K562 (cell line): ENCODE measurements at regions not wholly inside any gene's neighbourhood (a gene's known extent, or its start where the extent isn't known, plus 50 kb on each side); places are given as distances from the start of the nearest gene placed in this dataset.
A peak's percentile ranks its signal among the peaks of the same experiment; 100 is the strongest.

Source experiments
- ATAC-seq: fragments of 200-7000 bp; cut with Tn5 transposase; 3 replicates; pipeline ENCODE4 v1.9.1; 2020; ENCODE audit warnings: moderate library complexity
- BruUV-seq: library from RNA; stranded (reverse); fragments of 400-500 nt; replicated peaks from 2 replicates; lab custom pipeline; 2021; lab: Mats Ljungman, UMichigan
- CTCF ChIA-PET: fragments of 300-600 bp; formaldehyde crosslinking; extraction: SDS; loops from one replicate; lab custom pipeline; 2021; ENCODE audit warnings: low intra/inter-chr PET ratio; lab: Yijun Ruan, JAX
- POLR2A ChIA-PET: fragments of 300-600, 350-650 bp; sonication (Branson Sonifier 250); formaldehyde crosslinking; extraction: SDS; loops from one replicate; lab custom pipeline; 2021; ENCODE audit warnings: antibody characterized with exemption, inconsistent platforms; lab: Yijun Ruan, JAX
- DNase-seq, 4 experiments: peaks; one replicate each; pipeline versions ENCODE4 v3.0.0 to v3.0.0-alpha.2; 2011 to 2018; ENCODE audit warnings: low spot score in 3 of 4, mixed read lengths in 3 of 4; ENCODE audit errors: extremely low read depth in 1 of 4
- FAIRE-seq: peaks from 2 replicates; lab custom pipeline; 2011; peaks lifted over from hg19 to GRCh38; lab: Jason Lieb, UNC
- H2AFZ ChIP-seq: 2 replicates; pipeline ENCODE4 v1.6.0; 2011; ENCODE audit warnings: low read depth, low read length, control low read depth, inconsistent platforms
- H3K27ac ChIP-seq: fragments of 200-600 bp; 3 replicates; pipeline ENCODE4 v1.8.0; 2011; ENCODE audit warnings: low read depth, mild to moderate bottlenecking, control low read depth, inconsistent platforms, low read length, moderate library complexity, mixed read lengths; ENCODE audit errors: extremely low read depth
- H3K27me3 ChIP-seq, 2 experiments: fragments of 300-600 bp in 1 of 2; 2 replicates in 1 of 2; 3 replicates in 1 of 2; pipeline versions ENCODE4 v1.6.0 to v1.8.0; 2011; ENCODE audit warnings: inconsistent platforms in 2 of 2, low read length in 2 of 2, mild to moderate bottlenecking in 1 of 2, mixed read lengths in 1 of 2, moderate library complexity in 1 of 2; ENCODE audit not compliant: control insufficient read depth in 2 of 2, insufficient read depth in 2 of 2
- H3K36me3 ChIP-seq: fragments of 300-600 bp; 3 replicates; pipeline ENCODE4 v1.8.0; 2011; ENCODE audit warnings: mild to moderate bottlenecking, low read length, inconsistent platforms; ENCODE audit not compliant: control insufficient read depth, insufficient read depth
- H3K4me1 ChIP-seq, 2 experiments: fragments of 200-600 bp in 1 of 2; replicated peaks in 1 of 2; 2 replicates in 1 of 2; 3 replicates in 1 of 2; pipeline versions ENCODE4 v1.5.1 to v1.8.0; 2011; ENCODE audit warnings: inconsistent platforms in 2 of 2, low read length in 2 of 2, mild to moderate bottlenecking in 1 of 2, mixed read lengths in 1 of 2, moderate library complexity in 1 of 2; ENCODE audit not compliant: control insufficient read depth in 2 of 2, insufficient read depth in 2 of 2
- H3K4me2 ChIP-seq: 2 replicates; pipeline ENCODE4 v1.6.1; 2011; ENCODE audit warnings: low read length, control low read depth, inconsistent platforms, mixed read lengths; ENCODE audit not compliant: insufficient read depth
- H3K4me3 ChIP-seq: fragments of 200-600 bp; sonication (generic), shearing (Covaris generic); 2 replicates; pipeline ENCODE4 v1.5.1; 2016; ENCODE audit warnings: control low read depth, inconsistent platforms
- H3K79me2 ChIP-seq: fragments of 200-600 bp; 3 replicates; pipeline ENCODE4 v1.8.0; 2011; ENCODE audit warnings: low read length, inconsistent platforms; ENCODE audit not compliant: control insufficient read depth, insufficient read depth
- H3K9ac ChIP-seq, 2 experiments: 2 replicates each; pipeline versions ENCODE4 v1.6.0 to v1.6.1; 2011; ENCODE audit warnings: low read depth in 2 of 2, low read length in 2 of 2, control low read depth in 1 of 2, inconsistent platforms in 1 of 2, mild to moderate bottlenecking in 1 of 2, mixed read lengths in 1 of 2; ENCODE audit not compliant: insufficient read depth in 1 of 2
- H3K9me1 ChIP-seq: one replicate; pipeline ENCODE4 v1.6.0; 2011; ENCODE audit warnings: inconsistent platforms, mild to moderate bottlenecking, low read length, moderate library complexity; ENCODE audit not compliant: control insufficient read depth, insufficient read depth
- H3K9me3 ChIP-seq: replicated peaks from 2 replicates; pipeline ENCODE4 v1.5.1; 2011; ENCODE audit warnings: low read depth, low read length, inconsistent platforms; ENCODE audit not compliant: control insufficient read depth, insufficient read depth
- H4K20me1 ChIP-seq: replicated peaks from 2 replicates; pipeline ENCODE4 v1.6.1; 2011; ENCODE audit warnings: low read length, inconsistent platforms, mixed read lengths; ENCODE audit not compliant: control insufficient read depth, insufficient read depth
- FOSL1 ChIP-seq: fragments of 200-800 bp; sonication (Bioruptor generic); conservative IDR thresholded peaks from 2 replicates; pipeline ENCODE4 v1.6.1; 2016; ENCODE audit warnings: missing genetic modification characterization, missing compliant biosample characterization
- SAP30 ChIP-seq: fragments of 200-600 bp; sonication (generic); IDR thresholded peaks from 2 replicates; pipeline ENCODE4 v1.6.1; 2012; ENCODE audit warnings: borderline replicate concordance, low read depth, mild to moderate bottlenecking, moderate library complexity, low read length, control low read depth, inconsistent platforms; ENCODE audit not compliant: insufficient read depth, poor library complexity, severe bottlenecking
- WGBS: fragments of 100-300 bp; shearing (Covaris generic); methylation state at CpG from one replicate; pipeline ENCODE4 v1.1.6; 2016; ENCODE audit warnings: low coverage, mixed read lengths; ENCODE audit not compliant: insufficient coverage; ENCODE audit errors: missing lambda C conversion rate; 5-methylcytosine and 5-hydroxymethylcytosine counted together
- in situ Hi-C: fragments of 300-500 bp; cut with MboI; formaldehyde crosslinking; loops from 4 replicates; pipeline ENCODE4 v1.15.0; 2018; ENCODE audit warnings: inconsistent platforms, mixed read lengths
- intact Hi-C: fragments of 100-400 bp; cut with micrococcal nuclease; formaldehyde crosslinking; loops from 2 replicates; pipeline ENCODE4 v1.14.2; 2022
- TF ChIP-seq, protein P1 (sequence below), 2 experiments: fragments of 450-650 bp; IDR thresholded peaks; 2 replicates each; pipeline ENCODE4 v1.6.1; 2018; ENCODE audit warnings: mild to moderate bottlenecking in 2 of 2, low read depth in 1 of 2; ENCODE audit not compliant: partially characterized antibody in 2 of 2

DNA sequence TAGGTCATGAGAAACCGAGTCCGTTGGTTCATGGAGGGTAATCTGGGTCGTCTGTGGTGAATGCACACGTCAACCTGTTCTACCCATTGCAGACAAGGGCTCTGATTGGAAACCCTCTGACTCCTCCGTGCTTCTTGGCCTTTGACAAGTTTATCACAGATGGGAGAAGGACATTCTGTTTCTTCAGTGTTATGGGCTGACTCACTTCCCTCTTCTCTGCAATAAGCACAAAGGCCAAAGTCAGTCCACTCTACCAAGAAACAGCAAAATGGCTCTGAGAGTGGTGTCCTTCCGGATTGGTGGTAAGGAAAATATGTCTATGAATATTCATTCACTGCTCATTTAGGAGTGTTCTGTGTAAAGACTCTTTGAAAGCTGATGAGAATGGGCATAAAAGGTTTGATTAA lies 89.3 kb downstream of the FEM1C start:
- in situ Hi-C loops (no loop called here), intact Hi-C loops (no loop called here)
- POLR2A ChIA-PET: no interaction called here

More for the DNA sequence above, 89.3 kb downstream of the FEM1C start:
- Histone ChIP-seq H3K9me3 (no peaks in the 10 kb centered on the region), H2AFZ (no peak overlapping the region), H3K4me3 (no peak overlapping the region), H3K27me3 (peaks cover 0 to 6% of the 10 kb centered on the region in 2 experiments; a peak in 2 of 5 replicates), H3K27ac (no peak overlapping the region), H3K4me2 (no peak overlapping the region), H3K9ac (no peak overlapping the region), H3K4me1 (no peaks in the 10 kb centered on the region), H3K9me1 (no peaks in the 10 kb centered on the region), H4K20me1 (no peaks in the 10 kb centered on the region), H3K36me3 (no peaks in the 10 kb centered on the region), H3K79me2 (no peaks in the 10 kb centered on the region)
- BruUV-seq: no TSS peak
- ATAC-seq (no peak), FAIRE-seq (no peak), DNase-seq (no peak)
- CTCF ChIA-PET: no interaction called here
- TF ChIP-seq FOSL1 (tag) (peak; percentile 75), SAP30 (no peak)
- TF ChIP-seq, protein P1, sequence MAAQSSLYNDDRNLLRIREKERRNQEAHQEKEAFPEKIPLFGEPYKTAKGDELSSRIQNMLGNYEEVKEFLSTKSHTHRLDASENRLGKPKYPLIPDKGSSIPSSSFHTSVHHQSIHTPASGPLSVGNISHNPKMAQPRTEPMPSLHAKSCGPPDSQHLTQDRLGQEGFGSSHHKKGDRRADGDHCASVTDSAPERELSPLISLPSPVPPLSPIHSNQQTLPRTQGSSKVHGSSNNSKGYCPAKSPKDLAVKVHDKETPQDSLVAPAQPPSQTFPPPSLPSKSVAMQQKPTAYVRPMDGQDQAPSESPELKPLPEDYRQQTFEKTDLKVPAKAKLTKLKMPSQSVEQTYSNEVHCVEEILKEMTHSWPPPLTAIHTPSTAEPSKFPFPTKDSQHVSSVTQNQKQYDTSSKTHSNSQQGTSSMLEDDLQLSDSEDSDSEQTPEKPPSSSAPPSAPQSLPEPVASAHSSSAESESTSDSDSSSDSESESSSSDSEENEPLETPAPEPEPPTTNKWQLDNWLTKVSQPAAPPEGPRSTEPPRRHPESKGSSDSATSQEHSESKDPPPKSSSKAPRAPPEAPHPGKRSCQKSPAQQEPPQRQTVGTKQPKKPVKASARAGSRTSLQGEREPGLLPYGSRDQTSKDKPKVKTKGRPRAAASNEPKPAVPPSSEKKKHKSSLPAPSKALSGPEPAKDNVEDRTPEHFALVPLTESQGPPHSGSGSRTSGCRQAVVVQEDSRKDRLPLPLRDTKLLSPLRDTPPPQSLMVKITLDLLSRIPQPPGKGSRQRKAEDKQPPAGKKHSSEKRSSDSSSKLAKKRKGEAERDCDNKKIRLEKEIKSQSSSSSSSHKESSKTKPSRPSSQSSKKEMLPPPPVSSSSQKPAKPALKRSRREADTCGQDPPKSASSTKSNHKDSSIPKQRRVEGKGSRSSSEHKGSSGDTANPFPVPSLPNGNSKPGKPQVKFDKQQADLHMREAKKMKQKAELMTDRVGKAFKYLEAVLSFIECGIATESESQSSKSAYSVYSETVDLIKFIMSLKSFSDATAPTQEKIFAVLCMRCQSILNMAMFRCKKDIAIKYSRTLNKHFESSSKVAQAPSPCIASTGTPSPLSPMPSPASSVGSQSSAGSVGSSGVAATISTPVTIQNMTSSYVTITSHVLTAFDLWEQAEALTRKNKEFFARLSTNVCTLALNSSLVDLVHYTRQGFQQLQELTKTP (IDR thresholded peaks at IDR 0.05; ENCODE audit: low read depth in 1 of 2, partially characterized antibody in 2 of 2): no peak
- 0% methylated on average over 5 of the region's 6 CpGs for WGBS
